Vagina (tissue), 2 donors: ENCODE measurements at regions not wholly inside any gene's neighbourhood (a gene's known extent, or its start where the extent isn't known, plus 50 kb on each side); places are given as distances from the start of the nearest gene placed in this dataset.

Source experiments
- POLR2A ChIP-seq, 2 donors: fragments of 450-650 bp; IDR thresholded peaks; one replicate each; pipeline ENCODE4 v1.6.1; 2017; ENCODE audit warnings: antibody characterized with exemption in 2 of 2, mild to moderate bottlenecking in 2 of 2, moderate library complexity in 2 of 2
- TF ChIP-seq, protein P1 (sequence below), 3 experiments: fragments of 450-650 bp in 2 of 3; fragments of 200-600 bp in 1 of 3; sonication (generic) in 1 of 3; IDR thresholded peaks; one replicate each; pipeline ENCODE4 v1.5.1; 2017 to 2019; ENCODE audit warnings: antibody characterized with exemption in 3 of 3, mild to moderate bottlenecking in 2 of 3, moderate library complexity in 2 of 3

- TF ChIP-seq, protein P1, sequence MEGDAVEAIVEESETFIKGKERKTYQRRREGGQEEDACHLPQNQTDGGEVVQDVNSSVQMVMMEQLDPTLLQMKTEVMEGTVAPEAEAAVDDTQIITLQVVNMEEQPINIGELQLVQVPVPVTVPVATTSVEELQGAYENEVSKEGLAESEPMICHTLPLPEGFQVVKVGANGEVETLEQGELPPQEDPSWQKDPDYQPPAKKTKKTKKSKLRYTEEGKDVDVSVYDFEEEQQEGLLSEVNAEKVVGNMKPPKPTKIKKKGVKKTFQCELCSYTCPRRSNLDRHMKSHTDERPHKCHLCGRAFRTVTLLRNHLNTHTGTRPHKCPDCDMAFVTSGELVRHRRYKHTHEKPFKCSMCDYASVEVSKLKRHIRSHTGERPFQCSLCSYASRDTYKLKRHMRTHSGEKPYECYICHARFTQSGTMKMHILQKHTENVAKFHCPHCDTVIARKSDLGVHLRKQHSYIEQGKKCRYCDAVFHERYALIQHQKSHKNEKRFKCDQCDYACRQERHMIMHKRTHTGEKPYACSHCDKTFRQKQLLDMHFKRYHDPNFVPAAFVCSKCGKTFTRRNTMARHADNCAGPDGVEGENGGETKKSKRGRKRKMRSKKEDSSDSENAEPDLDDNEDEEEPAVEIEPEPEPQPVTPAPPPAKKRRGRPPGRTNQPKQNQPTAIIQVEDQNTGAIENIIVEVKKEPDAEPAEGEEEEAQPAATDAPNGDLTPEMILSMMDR (IDR thresholded peaks at IDR 0.05), result no peak
- TF ChIP-seq POLR2A (IDR thresholded peaks at IDR 0.05), result no peak
These were observed 81.8 kb downstream of the F11 start for GRCh38 chr4:186347743-186348142.
